ENCODE measurements at regions not wholly inside any gene's neighbourhood (a gene's known extent, or its start where the extent isn't known, plus 50 kb on each side); places are given as distances from the start of the nearest gene placed in this dataset.

DNA sequence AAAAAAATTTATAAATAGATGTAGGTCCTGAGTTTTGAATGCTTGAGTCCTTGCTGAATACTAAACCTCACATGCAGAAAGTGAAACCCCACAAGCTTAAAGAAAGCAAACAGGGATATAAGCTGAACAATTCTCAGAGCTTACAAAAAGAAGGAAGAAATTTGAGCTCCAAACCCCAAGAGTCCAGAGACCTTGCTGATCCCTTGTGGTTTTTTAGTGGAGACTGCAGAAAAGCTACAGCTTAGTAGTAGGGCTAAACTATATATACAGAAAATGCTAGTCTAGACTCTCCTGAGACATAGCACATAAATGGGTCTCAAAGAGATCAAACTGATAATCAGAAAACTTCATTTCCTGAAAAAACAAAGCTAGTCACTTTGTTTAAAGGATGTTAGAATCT lies 1548.1 kb upstream of the ZEB2 start:
- ChIA-PET POLR2A (no interaction called here), CTCF (no interaction called here)
- TF ChIP-seq, protein P1, sequence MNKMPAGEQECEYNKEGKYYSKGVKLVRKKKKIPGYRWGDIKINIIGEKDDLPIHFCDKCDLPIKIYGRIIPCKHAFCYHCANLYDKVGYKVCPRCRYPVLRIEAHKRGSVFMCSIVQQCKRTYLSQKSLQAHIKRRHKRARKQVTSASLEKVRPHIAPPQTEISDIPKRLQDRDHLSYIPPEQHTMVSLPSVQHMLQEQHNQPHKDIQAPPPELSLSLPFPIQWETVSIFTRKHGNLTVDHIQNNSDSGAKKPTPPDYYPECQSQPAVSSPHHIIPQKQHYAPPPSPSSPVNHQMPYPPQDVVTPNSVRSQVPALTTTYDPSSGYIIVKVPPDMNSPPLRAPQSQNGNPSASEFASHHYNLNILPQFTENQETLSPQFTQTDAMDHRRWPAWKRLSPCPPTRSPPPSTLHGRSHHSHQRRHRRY (tag by site-specific recombination; IDR thresholded peaks at IDR 0.05): no peak
- no peak for TF ChIP-seq HOXA7 (CRISPR knock-in tag; IDR thresholded peaks at IDR 0.05; ENCODE audit: borderline replicate concordance)
- no peak for TF ChIP-seq WT1 (tag by site-specific recombination; IDR thresholded peaks at IDR 0.05)
- TF ChIP-seq BCL11B (tag by site-specific recombination; IDR thresholded peaks at IDR 0.05; ENCODE audit: low read depth): no peak
- no peak for TF ChIP-seq ZNF621 (tag by site-specific recombination; IDR thresholded peaks at IDR 0.05)
- no peak for TF ChIP-seq ZNF292 (tag by site-specific recombination; IDR thresholded peaks at IDR 0.05; ENCODE audit: borderline replicate concordance, low read depth)
- TF ChIP-seq, protein P2, sequence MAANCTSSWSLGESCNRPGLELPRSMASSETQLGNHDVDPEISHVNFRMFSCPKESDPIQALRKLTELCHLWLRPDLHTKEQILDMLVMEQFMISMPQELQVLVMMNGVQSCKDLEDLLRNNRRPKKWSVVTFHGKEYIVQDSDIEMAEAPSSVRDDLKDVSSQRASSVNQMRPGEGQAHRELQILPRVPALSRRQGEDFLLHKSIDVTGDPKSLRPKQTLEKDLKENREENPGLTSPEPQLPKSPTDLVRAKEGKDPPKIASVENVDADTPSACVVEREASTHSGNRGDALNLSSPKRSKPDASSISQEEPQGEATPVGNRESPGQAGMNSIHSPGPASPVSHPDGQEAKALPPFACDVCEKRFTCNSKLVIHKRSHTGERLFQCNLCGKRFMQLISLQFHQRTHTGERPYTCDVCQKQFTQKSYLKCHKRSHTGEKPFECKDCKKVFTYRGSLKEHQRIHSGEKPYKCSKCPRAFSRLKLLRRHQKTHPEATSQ (tag by site-specific recombination; IDR thresholded peaks at IDR 0.05): no peak
- TF ChIP-seq, protein P3, sequence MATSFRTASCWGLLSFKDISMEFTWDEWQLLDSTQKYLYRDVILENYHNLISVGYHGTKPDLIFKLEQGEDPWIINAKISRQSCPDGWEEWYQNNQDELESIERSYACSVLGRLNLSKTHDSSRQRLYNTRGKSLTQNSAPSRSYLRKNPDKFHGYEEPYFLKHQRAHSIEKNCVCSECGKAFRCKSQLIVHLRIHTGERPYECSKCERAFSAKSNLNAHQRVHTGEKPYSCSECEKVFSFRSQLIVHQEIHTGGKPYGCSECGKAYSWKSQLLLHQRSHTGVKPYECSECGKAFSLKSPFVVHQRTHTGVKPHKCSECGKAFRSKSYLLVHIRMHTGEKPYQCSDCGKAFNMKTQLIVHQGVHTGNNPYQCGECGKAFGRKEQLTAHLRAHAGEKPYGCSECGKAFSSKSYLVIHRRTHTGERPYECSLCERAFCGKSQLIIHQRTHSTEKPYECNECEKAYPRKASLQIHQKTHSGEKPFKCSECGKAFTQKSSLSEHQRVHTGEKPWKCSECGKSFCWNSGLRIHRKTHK (tag by site-specific recombination; IDR thresholded peaks at IDR 0.05): no peak
- TF ChIP-seq ZNF140 (tag by site-specific recombination; IDR thresholded peaks at IDR 0.05): no peak
- TF ChIP-seq ZNF184 (tag by site-specific recombination; IDR thresholded peaks at IDR 0.05): no peak
- TF ChIP-seq KLF7 (tag by site-specific recombination; IDR thresholded peaks at IDR 0.05; ENCODE audit: borderline replicate concordance): no peak
- no peak for TF ChIP-seq ZNF423 (tag by site-specific recombination; IDR thresholded peaks at IDR 0.05)
- TF ChIP-seq, protein P4, sequence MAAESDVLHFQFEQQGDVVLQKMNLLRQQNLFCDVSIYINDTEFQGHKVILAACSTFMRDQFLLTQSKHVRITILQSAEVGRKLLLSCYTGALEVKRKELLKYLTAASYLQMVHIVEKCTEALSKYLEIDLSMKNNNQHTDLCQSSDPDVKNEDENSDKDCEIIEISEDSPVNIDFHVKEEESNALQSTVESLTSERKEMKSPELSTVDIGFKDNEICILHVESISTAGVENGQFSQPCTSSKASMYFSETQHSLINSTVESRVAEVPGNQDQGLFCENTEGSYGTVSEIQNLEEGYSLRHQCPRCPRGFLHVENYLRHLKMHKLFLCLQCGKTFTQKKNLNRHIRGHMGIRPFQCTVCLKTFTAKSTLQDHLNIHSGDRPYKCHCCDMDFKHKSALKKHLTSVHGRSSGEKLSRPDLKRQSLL (tag by site-specific recombination; IDR thresholded peaks at IDR 0.05): no peak
- no peak for TF ChIP-seq ZNF658 (tag by site-specific recombination; IDR thresholded peaks at IDR 0.05)
- no peak for TF ChIP-seq ZNF324 (tag by site-specific recombination; IDR thresholded peaks at IDR 0.05)
- TF ChIP-seq, protein P5, sequence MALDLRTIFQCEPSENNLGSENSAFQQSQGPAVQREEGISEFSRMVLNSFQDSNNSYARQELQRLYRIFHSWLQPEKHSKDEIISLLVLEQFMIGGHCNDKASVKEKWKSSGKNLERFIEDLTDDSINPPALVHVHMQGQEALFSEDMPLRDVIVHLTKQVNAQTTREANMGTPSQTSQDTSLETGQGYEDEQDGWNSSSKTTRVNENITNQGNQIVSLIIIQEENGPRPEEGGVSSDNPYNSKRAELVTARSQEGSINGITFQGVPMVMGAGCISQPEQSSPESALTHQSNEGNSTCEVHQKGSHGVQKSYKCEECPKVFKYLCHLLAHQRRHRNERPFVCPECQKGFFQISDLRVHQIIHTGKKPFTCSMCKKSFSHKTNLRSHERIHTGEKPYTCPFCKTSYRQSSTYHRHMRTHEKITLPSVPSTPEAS (tag by site-specific recombination; IDR thresholded peaks at IDR 0.05): no peak
- no peak for TF ChIP-seq SALL2 (tag by site-specific recombination; IDR thresholded peaks at IDR 0.05; ENCODE audit: borderline replicate concordance)
- TF ChIP-seq ZFP37 (tag by site-specific recombination; IDR thresholded peaks at IDR 0.05): no peak
- no peak for TF ChIP-seq ZNF426 (tag by site-specific recombination; IDR thresholded peaks at IDR 0.05)

DNA sequence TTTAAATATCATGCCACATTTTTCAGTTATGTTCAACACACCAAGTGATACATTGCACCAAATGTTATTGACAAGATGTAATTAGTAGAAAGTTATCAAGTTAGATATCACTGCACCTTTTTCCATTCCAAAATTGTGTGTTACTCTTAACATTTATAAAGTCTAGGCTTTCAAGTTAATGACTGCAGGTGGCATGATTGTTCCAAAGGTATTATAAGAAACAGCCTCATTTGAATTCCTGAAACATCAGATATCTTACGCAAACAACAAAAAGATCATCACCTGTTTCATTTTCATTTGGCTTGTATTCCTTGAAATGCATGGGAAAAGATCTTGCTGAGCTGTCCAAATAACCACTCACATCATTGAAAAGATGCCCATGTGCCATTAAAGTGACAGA lies 1528.2 kb upstream of the ZEB2 start:
- POLR2A ChIA-PET: no interaction called here
- Histone ChIP-seq H3K4me1 (ENCODE audit: control insufficient read depth, insufficient read depth, low read length) (no peaks in the 10 kb centered on the region), H3K27ac (ENCODE audit: extremely low read depth, low read depth, low read length) (no peak overlapping the region), H3K4me3 (ENCODE audit: low read depth, low read length) (no peak overlapping the region), H3K36me3 (ENCODE audit: control insufficient read depth in 2 of 2, insufficient read depth in 1 of 2, low read length in 2 of 2) (no peaks in the 10 kb centered on the region), H3K9me3 (ENCODE audit: control insufficient read depth, insufficient read depth, low read depth, low read length) (no peaks in the 10 kb centered on the region)
- no peak for TF ChIP-seq ZBTB7A (tag by site-specific recombination; IDR thresholded peaks at IDR 0.05; ENCODE audit: low read depth)
- TF ChIP-seq ZNF548 (tag by site-specific recombination; IDR thresholded peaks at IDR 0.05): no peak
- no peak for TF ChIP-seq SP2 (tag by site-specific recombination; IDR thresholded peaks at IDR 0.05)
- no peak for TF ChIP-seq TRIM28 (IDR thresholded peaks at IDR 0.05; ENCODE audit: borderline replicate concordance, low read length)
- TF ChIP-seq ZNF624 (tag by site-specific recombination; IDR thresholded peaks at IDR 0.05): no peak
- no peak for TF ChIP-seq ZNF596 (tag by site-specific recombination; IDR thresholded peaks at IDR 0.05)
- no peak for TF ChIP-seq ZNF138 (tag by site-specific recombination; IDR thresholded peaks at IDR 0.05; ENCODE audit: borderline replicate concordance)
- TF ChIP-seq ZNF324 (tag by site-specific recombination; IDR thresholded peaks at IDR 0.05): no peak
- no peak for TF ChIP-seq ZNF664 (tag by site-specific recombination; IDR thresholded peaks at IDR 0.05)
- TF ChIP-seq ZNF510 (tag by site-specific recombination; IDR thresholded peaks at IDR 0.05; ENCODE audit: insufficient replicate concordance): no peak
- no peak for TF ChIP-seq ZIC2 (tag by site-specific recombination; IDR thresholded peaks at IDR 0.05)
- CTCF ChIA-PET: no interaction called here

More for the DNA sequence above, 1548.1 kb upstream of the ZEB2 start:
- Histone ChIP-seq H3K9me3 (ENCODE audit: control insufficient read depth, insufficient read depth, low read depth, low read length) (no peaks in the 10 kb centered on the region), H3K27ac (ENCODE audit: extremely low read depth, low read depth, low read length) (no peak overlapping the region), H3K4me1 (ENCODE audit: control insufficient read depth, insufficient read depth, low read length) (no peaks in the 10 kb centered on the region), H3K4me3 (ENCODE audit: low read depth, low read length) (no peak overlapping the region), H3K36me3 (ENCODE audit: control insufficient read depth in 2 of 2, insufficient read depth in 1 of 2, low read length in 2 of 2) (no peaks in the 10 kb centered on the region)

All from HEK293 (cell line).